GM21528 (cell line): ENCODE measurements at regions not wholly inside any gene's neighbourhood (a gene's known extent, or its start where the extent isn't known, plus 50 kb on each side); places are given as distances from the start of the nearest gene placed in this dataset.

Experiments
- ATAC-seq: cut with Tn5 transposase; IDR thresholded peaks from one replicate; pipeline ENCODE4 v1.9.1; 2021; ENCODE audit warnings: mild to moderate bottlenecking, moderate library complexity; ENCODE audit not compliant: unreplicated experiment, low FRiP score

- no peak for ATAC-seq
Measured at GRCh38 chr3:161555320-161555719, 58.7 kb downstream of the OTOL1 start.

GRCh38 chr3:161556533-161556932 is 59.9 kb downstream of the OTOL1 start:
- no peak for ATAC-seq

GRCh38 chr3:161556941-161557340 is 60.3 kb downstream of the OTOL1 start:
- no peak for ATAC-seq

GRCh38 chr3:161557445-161558150 is 61.0 kb downstream of the OTOL1 start:
- no peak for ATAC-seq

- no peak for ATAC-seq
Measured at GRCh38 chr3:161558236-161558635, 61.6 kb downstream of the OTOL1 start.

GRCh38 chr3:161559177-161559998 is 62.8 kb downstream of the OTOL1 start:
- no peak for ATAC-seq

- no peak for ATAC-seq
Measured at GRCh38 chr3:161560008-161560637, 63.5 kb downstream of the OTOL1 start.

GRCh38 chr3:161567577-161568361 is 71.2 kb downstream of the OTOL1 start:
- no peak for ATAC-seq

GRCh38 chr3:161568671-161569070 is 72.1 kb downstream of the OTOL1 start:
- ATAC-seq: no peak

GRCh38 chr3:161571951-161572350 is 75.3 kb downstream of the OTOL1 start:
- ATAC-seq: no peak

GRCh38 chr3:161573136-161573535 is 76.5 kb downstream of the OTOL1 start:
- no peak for ATAC-seq

GRCh38 chr3:161575901-161576300 is 79.3 kb downstream of the OTOL1 start:
- ATAC-seq: no peak

GRCh38 chr3:161576311-161576710 is 79.7 kb downstream of the OTOL1 start:
- no peak for ATAC-seq

- no peak for ATAC-seq
Measured at GRCh38 chr3:161576714-161577510, 80.3 kb downstream of the OTOL1 start.

GRCh38 chr3:161577662-161578061 is 81.1 kb downstream of the OTOL1 start:
- no peak for ATAC-seq

GRCh38 chr3:161579395-161580126 is 83.0 kb downstream of the OTOL1 start:
- ATAC-seq: no peak

GRCh38 chr3:161585922-161586321 is 89.3 kb downstream of the OTOL1 start:
- ATAC-seq: no peak

GRCh38 chr3:161586556-161587235 is 90.1 kb downstream of the OTOL1 start:
- no peak for ATAC-seq

- no peak for ATAC-seq
Measured at GRCh38 chr3:161598639-161599038, 102.0 kb downstream of the OTOL1 start.
